HG02759 (cell line): ENCODE measurements at regions not wholly inside any gene's neighbourhood (a gene's known extent, or its start where the extent isn't known, plus 50 kb on each side); places are given as distances from the start of the nearest gene placed in this dataset.

Source experiments
- ATAC-seq: cut with Tn5 transposase; IDR thresholded peaks from one replicate; pipeline ENCODE4 v1.9.1; 2021; ENCODE audit warnings: mild to moderate bottlenecking, moderate library complexity; ENCODE audit not compliant: unreplicated experiment

- ATAC-seq, result no peak
Observed at GRCh38 chr21:15233611-15234010, 168.8 kb upstream of the NRIP1 start.

DNA sequence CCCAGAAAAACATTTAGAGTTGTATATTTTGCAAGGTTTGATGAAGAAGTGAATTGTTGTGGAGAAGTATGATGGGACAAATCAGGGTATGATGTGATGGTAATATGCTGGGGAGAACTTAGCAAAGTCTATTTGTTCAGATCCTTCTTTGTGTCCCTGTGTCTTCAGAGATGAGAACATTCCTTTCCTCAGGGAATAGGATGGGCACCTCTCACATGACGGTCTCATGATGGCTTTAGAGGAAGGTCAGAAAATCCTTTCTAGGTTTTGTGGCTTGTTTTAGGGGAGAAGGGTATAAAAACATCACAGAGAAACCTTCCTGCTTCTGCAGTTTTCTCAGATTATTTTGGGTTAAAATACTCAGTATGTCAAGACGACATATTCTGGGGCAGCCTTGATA lies 171.3 kb upstream of the NRIP1 start:
- no peak for ATAC-seq

GRCh38 chr21:15240848-15241247 lies 176.0 kb upstream of the NRIP1 start:
- ATAC-seq, result no peak

DNA sequence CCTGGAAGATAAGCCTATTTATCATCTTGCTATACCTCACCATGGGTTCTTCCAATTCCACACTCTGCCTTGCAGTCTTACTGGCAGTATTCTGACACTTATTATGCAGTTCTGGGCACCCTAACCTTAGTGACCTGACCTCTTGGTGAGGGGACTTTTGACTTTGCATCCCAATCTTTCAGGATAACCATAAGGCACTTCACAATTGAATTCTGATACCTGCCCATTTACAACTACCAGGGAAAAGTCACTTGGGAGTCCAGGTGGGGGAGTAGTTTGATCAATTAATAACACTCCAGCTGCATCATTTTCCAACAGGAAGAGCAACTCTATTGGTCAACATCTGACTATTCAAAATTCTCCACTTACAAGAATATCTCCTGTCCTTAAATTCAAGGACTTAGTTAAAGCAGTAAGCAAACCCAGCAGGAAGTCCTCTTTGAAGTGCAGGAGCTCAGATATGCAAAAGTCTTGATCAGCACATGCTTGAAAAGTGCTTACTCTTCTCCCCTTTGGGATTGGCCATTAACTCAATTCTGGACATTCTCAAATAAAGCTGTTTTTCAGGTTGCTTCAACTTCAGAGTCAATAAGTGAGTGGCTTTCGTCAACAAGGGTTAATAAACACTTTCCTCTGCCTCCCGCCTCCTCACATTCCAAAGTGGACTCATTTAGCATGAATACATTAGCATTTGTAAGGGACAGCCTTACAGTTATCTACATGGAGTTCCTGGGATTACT lies 177.4 kb upstream of the NRIP1 start:
- ATAC-seq, result no peak

DNA sequence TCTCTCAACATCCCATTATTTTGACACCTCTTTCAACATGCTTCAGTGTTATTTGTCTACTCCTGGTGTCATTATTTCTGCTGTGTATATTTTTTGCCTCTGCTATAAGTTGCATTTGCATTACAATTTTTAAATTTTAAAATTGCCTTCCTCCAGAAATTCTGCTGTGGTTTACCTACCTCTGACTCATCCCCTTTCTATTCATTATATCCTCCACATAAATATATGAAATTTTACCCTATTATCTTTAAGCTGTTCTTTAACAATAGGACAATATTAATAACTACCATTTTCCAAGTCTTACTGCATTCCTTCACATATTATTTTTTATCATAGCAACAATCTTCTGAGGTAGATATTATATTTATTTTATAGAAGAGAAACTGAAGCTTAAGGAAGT lies 178.1 kb upstream of the NRIP1 start:
- ATAC-seq, result no peak

GRCh38 chr21:15243406-15243805 lies 178.6 kb upstream of the NRIP1 start:
- ATAC-seq, result no peak

DNA sequence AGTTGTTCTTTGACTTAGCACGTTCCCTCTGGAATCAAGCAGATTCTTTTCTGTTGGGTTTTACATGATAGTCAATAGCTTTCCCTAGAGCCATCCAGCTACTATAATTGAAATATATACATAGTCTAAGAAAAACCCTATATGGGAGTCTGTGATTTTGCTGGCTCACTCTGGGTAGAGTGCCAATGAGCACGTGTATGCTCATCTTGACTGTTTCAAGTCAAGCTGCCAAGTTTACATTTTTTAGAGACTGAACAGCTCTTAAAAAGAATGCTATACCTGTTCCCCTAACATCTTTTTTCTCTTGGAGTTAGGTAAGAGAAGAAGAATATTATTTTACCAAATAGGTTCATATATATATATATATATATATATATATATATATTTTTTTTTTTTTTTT lies 182.8 kb upstream of the NRIP1 start:
- no peak for ATAC-seq

- no peak for ATAC-seq
Observed at GRCh38 chr21:15249285-15249993, 184.6 kb upstream of the NRIP1 start.

DNA sequence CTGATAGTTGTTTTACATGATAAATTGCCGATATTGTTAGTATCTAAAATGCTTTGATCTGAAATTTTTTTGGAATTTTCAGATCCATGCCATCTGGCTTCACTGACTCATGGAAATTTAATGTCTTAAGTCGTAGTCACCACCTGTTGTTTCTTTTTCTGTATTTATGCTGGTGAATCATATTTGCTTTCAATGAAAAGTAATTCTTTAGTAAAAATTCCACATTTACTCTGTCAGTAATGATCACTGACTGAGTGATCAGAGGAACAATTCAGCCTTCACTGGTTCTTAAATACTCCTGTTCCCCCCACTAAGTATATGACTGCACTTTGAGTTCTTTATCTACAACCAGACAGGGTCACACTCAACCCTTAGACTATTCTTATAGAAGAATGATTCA lies 185.6 kb upstream of the NRIP1 start:
- no peak for ATAC-seq

GRCh38 chr21:15252431-15252830 lies 187.6 kb upstream of the NRIP1 start:
- no peak for ATAC-seq

DNA sequence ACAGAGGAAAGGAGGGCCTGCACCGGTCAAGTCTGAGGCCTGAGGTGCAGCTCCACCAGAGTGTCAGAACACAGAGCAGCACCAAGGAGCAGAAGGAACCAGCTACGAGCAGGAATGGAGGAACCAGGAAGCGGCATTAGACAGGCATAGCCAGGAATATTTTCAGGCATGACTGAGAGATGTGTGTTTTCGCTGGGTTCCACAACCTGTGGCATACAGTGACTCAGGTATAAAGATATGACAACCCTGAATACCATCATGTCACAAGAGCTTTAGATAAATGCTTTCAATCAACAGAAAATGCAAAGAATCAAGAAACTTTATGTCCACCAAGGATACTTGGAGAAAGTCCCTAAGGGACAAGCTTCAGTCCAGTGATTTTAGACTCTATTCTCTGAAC lies 189.3 kb upstream of the NRIP1 start:
- no peak for ATAC-seq

DNA sequence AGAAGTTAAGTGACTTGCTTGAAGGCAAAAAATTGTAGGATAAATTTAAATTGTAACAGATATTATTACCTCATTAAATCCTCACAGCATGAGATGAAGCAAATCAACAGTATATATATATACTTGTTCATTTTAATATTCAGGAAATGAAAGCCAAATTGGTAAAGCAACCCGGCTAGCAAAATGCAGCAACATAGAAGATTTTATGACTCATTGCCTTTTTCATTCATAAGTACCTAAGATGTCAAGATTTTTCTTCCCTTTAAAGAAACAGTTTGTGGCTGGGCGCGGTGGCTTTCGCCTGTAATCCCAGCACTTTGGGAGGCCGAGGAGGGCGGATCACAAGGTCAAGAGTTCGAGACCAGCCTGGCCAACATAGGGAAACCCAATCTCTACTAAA lies 190.5 kb upstream of the NRIP1 start:
- ATAC-seq, result no peak

GRCh38 chr21:15255763-15256162 lies 191.0 kb upstream of the NRIP1 start:
- no peak for ATAC-seq

DNA sequence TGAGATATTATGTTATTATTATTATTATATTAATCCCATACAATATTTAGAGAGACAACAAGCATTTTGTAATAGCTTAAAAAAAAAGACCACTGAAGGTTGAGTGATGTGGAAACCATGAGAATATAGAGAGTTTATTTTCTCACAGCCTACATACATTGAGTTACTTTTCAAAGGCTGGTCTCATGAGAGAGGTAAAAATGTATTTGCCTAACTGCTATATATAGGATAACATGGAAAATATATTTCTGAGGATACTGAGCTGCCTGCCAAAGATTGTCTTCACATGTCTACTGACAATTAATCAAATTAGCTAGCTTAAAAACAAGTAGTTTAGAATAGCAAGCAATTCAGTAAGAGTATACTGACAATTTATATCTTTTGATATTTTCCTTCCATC lies 192.2 kb upstream of the NRIP1 start:
- ATAC-seq, result no peak

DNA sequence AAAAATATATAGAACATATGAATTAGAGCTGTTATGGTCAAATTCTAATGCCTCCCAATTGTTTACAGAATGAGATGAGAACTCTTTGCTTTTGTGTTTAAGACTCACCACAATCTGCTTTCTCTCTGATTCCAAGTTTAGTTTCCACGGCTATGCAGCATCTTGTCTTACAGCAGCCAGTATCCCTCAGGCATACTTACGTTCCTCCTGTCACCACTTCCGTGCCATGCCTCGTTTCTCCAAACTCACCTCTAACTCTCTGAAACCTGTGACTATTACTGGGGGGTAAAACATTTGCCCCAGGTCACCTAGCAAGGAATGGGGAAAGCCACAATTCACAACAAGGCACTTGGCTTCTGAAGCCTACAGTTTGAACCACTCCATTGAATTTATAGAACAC lies 192.8 kb upstream of the NRIP1 start:
- no peak for ATAC-seq

- ATAC-seq, result no peak
Observed at GRCh38 chr21:15259824-15260223, 195.0 kb upstream of the NRIP1 start.

GRCh38 chr21:15260604-15261003 lies 195.8 kb upstream of the NRIP1 start:
- no peak for ATAC-seq

DNA sequence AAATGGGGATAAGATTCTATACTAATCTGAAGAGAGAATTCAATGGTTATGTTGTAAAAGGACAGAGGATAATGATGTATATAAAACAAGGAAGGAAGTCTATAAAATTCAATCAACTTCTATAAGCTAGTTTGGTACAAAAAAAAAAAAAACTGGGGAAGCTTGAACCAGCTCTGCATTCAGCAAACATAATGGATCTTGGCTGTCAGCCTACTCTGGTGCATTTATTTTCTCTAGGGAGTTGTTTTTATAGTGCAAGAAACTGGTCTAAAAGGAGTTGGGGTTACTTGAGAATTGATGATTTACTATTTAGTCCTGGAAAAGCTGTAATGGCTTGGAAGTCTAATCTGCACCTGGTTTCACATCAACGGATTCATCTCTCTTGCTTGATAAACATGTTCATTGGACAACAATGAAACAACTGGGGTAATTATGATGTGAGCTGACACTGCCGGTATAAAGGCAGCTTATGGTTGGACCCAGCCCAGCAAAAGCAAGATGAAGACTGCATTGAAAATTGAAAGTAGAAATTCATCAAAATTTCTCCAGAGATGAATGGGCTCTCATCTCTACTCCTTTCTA lies 199.4 kb upstream of the NRIP1 start:
- no peak for ATAC-seq

- ATAC-seq, result no peak
Observed at GRCh38 chr21:15272171-15272570, 207.4 kb upstream of the NRIP1 start.

- no peak for ATAC-seq
Observed at GRCh38 chr21:15272591-15272990, 207.8 kb upstream of the NRIP1 start.

DNA sequence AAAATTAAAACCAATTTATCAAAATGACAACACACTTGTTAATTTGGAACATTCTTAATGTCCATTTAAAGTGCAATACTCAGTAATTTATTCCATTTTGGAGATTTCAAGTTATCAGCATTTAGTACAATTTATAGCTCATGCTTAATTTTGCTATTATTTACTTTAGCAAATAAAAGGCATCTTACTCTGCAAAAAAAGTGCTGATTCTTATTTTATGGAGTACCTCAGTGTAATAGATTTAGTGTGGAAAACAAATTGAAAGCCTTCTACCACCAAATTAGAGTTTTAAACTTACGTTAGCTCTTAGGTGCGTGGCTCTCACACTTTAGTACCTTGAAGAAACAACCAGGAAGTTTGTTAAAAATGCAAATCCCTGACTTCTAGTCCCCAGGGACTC lies 208.4 kb upstream of the NRIP1 start:
- ATAC-seq, result no peak
